Endothelial cell (in vitro differentiated cells): ENCODE measurements at regions not wholly inside any gene's neighbourhood (a gene's known extent, or its start where the extent isn't known, plus 50 kb on each side); places are given as distances from the start of the nearest gene placed in this dataset.

Experiments used
- DNase-seq: peaks from one replicate; pipeline ENCODE4 v3.0.0; 2021; ENCODE audit warnings: low spot score
- H3K27ac Mint-ChIP-seq: one replicate; pipeline ENCODE4 v1.8.0; 2021; ENCODE audit warnings: mixed read lengths, inconsistent platforms; ENCODE audit not compliant: unreplicated experiment
- H3K27me3 Mint-ChIP-seq: one replicate; pipeline ENCODE4 v1.8.0; 2021; ENCODE audit warnings: mild to moderate bottlenecking, moderate library complexity, mixed read lengths, inconsistent platforms; ENCODE audit not compliant: unreplicated experiment
- H3K36me3 Mint-ChIP-seq: one replicate; pipeline ENCODE4 v1.8.0; 2021; ENCODE audit warnings: mild to moderate bottlenecking, low read depth, mixed read lengths, inconsistent platforms; ENCODE audit not compliant: unreplicated experiment
- H3K4me1 Mint-ChIP-seq: one replicate; pipeline ENCODE4 v1.8.0; 2021; ENCODE audit warnings: mild to moderate bottlenecking, mixed read lengths, inconsistent platforms; ENCODE audit not compliant: unreplicated experiment
- H3K4me3 Mint-ChIP-seq: one replicate; pipeline ENCODE4 v1.8.0; 2021; ENCODE audit warnings: mild to moderate bottlenecking, mixed read lengths, inconsistent platforms; ENCODE audit not compliant: unreplicated experiment
- H3K9me3 Mint-ChIP-seq: one replicate; pipeline ENCODE4 v1.8.0; 2021; ENCODE audit warnings: mixed read lengths, inconsistent platforms; ENCODE audit not compliant: unreplicated experiment
- CTCF ChIP-seq: fragments of 200-600 bp; sonication (generic); IDR thresholded peaks from one replicate; pipeline ENCODE4 v1.5.0; 2021; ENCODE audit warnings: antibody characterized with exemption; ENCODE audit not compliant: unreplicated experiment

- no peak overlapping the region for H3K27ac Mint-ChIP-seq
- peaks cover 6% of the 10 kb centered on the region for H3K4me1 Mint-ChIP-seq
- no peak overlapping the region for H3K4me3 Mint-ChIP-seq
- no peaks in the 10 kb centered on the region for H3K9me3 Mint-ChIP-seq
- no peaks in the 10 kb centered on the region for H3K27me3 Mint-ChIP-seq
- H3K36me3 Mint-ChIP-seq, result no peaks in the 10 kb centered on the region
- no peak for DNase-seq
- TF ChIP-seq CTCF, result no peak
Measured at GRCh38 chr18:61666876-61667590, 225.8 kb downstream of the RNF152 start.

GRCh38 chr18:61664419-61665084 lies 228.3 kb downstream of the RNF152 start:
- Mint-ChIP-seq H3K36me3 (no peaks in the 10 kb centered on the region), H3K9me3 (no peaks in the 10 kb centered on the region), H3K27me3 (no peaks in the 10 kb centered on the region), H3K27ac (no peak overlapping the region), H3K4me3 (no peak overlapping the region), H3K4me1 (peaks cover 13% of the 10 kb centered on the region)
- TF ChIP-seq CTCF, result no peak
- DNase-seq, result no peak

GRCh38 chr18:61662726-61663125 lies 230.1 kb downstream of the RNF152 start:
- H3K27me3 Mint-ChIP-seq, result no peaks in the 10 kb centered on the region
- H3K4me1 Mint-ChIP-seq, result peaks cover 13% of the 10 kb centered on the region
- no peaks in the 10 kb centered on the region for H3K36me3 Mint-ChIP-seq
- no peak for TF ChIP-seq CTCF
- no peaks in the 10 kb centered on the region for H3K9me3 Mint-ChIP-seq
- no peak for DNase-seq
- H3K27ac Mint-ChIP-seq, result no peak overlapping the region
- no peak overlapping the region for H3K4me3 Mint-ChIP-seq

- Mint-ChIP-seq H3K4me3 (no peak overlapping the region), H3K27ac (no peak overlapping the region), H3K9me3 (no peaks in the 10 kb centered on the region), H3K4me1 (peaks cover 14% of the 10 kb centered on the region), H3K27me3 (no peaks in the 10 kb centered on the region), H3K36me3 (no peaks in the 10 kb centered on the region)
- no peak for DNase-seq
- TF ChIP-seq CTCF, result no peak
Measured at GRCh38 chr18:61658431-61658830, 234.4 kb downstream of the RNF152 start.

GRCh38 chr18:61657066-61657732 lies 235.6 kb downstream of the RNF152 start:
- no peak for DNase-seq
- Mint-ChIP-seq H3K4me1 (peaks cover 18% of the 10 kb centered on the region), H3K27me3 (no peaks in the 10 kb centered on the region), H3K4me3 (no peak overlapping the region), H3K27ac (no peak overlapping the region), H3K36me3 (no peaks in the 10 kb centered on the region), H3K9me3 (no peaks in the 10 kb centered on the region)
- TF ChIP-seq CTCF, result no peak
